GM06990 (cell line): ENCODE measurements at regions not wholly inside any gene's neighbourhood (a gene's known extent, or its start where the extent isn't known, plus 50 kb on each side); places are given as distances from the start of the nearest gene placed in this dataset.

ENCODE experiments used
- DNase-seq: peaks from one replicate; pipeline ENCODE4 v3.0.0-alpha.2; 2011; ENCODE audit not compliant: insufficient read length; ENCODE audit errors: extremely low read depth
- H3K27me3 ChIP-seq: replicated peaks from 2 replicates; pipeline ENCODE4 v1.6.0; 2011; ENCODE audit warnings: low read length; ENCODE audit not compliant: control insufficient read depth, insufficient read depth
- H3K36me3 ChIP-seq: 2 replicates; pipeline ENCODE4 v1.5.1; 2011; ENCODE audit warnings: low read length; ENCODE audit not compliant: control insufficient read depth, insufficient read depth
- H3K4me3 ChIP-seq: replicated peaks from 2 replicates; pipeline ENCODE4 v1.5.1; 2011; ENCODE audit warnings: low read depth, mild to moderate bottlenecking, control low read depth, low read length
- TF ChIP-seq, protein P1 (sequence below): IDR thresholded peaks from 2 replicates; pipeline ENCODE4 v1.5.1; 2011; ENCODE audit warnings: low read length, control low read depth, mild to moderate bottlenecking, inconsistent platforms; ENCODE audit not compliant: insufficient read depth, poor library complexity, severe bottlenecking

DNA sequence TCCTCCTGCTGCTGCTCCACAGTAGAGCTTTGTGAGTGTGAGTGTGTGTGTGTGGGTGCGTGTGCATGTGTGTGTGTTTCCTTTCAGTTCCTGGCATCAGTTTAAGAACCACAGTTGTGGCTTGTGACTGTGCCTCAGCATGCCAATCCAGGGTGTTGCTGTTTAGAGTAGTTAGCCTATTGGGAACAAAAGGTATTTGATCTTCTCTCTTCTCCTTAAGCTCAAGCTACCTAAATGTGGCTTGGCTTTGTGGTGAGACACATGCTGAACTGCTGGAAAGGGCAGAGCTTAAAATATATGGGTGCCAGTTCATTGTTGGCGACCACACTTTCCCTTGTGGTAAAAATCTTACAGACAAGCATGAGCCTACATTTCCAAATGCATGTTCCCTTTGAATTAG lies 116.6 kb upstream of the BNC2 start:
- no peak for DNase-seq
- H3K36me3 ChIP-seq: no peaks in the 10 kb centered on the region

DNA sequence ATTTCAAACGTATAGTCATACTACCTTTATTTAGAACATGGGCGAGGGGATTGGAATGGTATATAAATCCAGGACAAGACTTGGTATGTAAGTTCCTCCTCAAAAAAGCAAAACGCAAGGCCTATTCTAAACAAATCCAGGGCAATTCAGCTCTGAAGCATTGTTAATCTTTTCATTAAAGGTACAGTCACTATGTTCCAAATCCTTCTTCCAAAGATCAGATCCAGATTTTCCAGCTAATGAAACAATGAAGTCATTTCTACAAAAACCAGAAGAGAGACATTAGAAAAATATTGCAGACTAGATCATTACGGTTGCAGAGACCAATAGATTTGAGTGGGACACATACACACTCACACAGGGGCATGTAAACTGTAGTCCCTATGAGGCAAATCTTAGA lies 116.1 kb upstream of the BNC2 start:
- TF ChIP-seq, protein P1, sequence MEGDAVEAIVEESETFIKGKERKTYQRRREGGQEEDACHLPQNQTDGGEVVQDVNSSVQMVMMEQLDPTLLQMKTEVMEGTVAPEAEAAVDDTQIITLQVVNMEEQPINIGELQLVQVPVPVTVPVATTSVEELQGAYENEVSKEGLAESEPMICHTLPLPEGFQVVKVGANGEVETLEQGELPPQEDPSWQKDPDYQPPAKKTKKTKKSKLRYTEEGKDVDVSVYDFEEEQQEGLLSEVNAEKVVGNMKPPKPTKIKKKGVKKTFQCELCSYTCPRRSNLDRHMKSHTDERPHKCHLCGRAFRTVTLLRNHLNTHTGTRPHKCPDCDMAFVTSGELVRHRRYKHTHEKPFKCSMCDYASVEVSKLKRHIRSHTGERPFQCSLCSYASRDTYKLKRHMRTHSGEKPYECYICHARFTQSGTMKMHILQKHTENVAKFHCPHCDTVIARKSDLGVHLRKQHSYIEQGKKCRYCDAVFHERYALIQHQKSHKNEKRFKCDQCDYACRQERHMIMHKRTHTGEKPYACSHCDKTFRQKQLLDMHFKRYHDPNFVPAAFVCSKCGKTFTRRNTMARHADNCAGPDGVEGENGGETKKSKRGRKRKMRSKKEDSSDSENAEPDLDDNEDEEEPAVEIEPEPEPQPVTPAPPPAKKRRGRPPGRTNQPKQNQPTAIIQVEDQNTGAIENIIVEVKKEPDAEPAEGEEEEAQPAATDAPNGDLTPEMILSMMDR: no peak

More for the DNA sequence above, 116.6 kb upstream of the BNC2 start:
- H3K4me3 ChIP-seq: no peak overlapping the region
- no peaks in the 10 kb centered on the region; the same call in 1 of the 2 replicates for H3K27me3 ChIP-seq
- TF ChIP-seq, protein P1: no peak

DNA sequence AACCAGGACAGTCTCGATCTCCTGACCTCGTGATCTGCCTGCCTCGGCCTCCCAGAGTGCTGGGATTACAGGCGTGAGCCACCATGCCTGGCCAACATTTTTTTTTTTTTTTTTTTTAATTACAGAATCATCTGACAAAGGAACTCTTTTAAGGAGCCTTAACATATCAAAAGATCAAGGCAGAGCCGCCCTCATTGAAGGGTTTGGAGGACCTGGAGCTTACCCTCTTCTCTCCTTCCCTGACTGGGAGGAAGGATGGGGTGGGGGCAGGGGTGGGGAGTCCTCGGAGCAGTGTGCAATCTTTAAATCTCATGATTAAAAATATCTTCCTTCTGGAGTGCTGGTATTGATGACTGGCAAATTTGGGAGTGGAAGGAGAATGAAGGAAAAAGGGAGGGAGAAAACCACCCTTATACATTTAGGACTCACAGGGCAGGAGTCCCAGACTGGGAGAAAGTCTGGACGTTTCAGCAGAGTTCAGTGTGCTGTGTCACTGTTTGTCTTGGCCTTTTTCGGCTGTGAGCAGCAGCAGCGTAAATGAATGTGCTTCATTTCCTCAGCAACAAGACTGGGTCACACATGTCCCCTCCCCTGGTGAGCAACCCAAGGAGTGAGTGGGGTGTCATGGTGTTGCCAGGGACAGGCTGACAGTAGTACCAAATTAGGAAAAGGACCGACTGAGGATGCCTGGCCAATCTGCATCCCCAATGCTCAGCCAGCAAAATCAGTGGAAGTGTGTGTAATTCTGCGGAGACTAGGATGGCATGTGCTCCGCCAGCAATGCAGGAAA lies 115.3 kb upstream of the BNC2 start:
- TF ChIP-seq, protein P1: no peak
- H3K4me3 ChIP-seq: no peak overlapping the region
- H3K27me3 ChIP-seq: no peaks in the 10 kb centered on the region; the same call in 1 of the 2 replicates
- H3K36me3 ChIP-seq: no peaks in the 10 kb centered on the region
- DNase-seq: no peak

More for the DNA sequence above, 116.1 kb upstream of the BNC2 start:
- Histone ChIP-seq H3K27me3 (no peaks in the 10 kb centered on the region; the same call in 1 of the 2 replicates), H3K36me3 (no peaks in the 10 kb centered on the region), H3K4me3 (no peak overlapping the region)
- no peak for DNase-seq

DNA sequence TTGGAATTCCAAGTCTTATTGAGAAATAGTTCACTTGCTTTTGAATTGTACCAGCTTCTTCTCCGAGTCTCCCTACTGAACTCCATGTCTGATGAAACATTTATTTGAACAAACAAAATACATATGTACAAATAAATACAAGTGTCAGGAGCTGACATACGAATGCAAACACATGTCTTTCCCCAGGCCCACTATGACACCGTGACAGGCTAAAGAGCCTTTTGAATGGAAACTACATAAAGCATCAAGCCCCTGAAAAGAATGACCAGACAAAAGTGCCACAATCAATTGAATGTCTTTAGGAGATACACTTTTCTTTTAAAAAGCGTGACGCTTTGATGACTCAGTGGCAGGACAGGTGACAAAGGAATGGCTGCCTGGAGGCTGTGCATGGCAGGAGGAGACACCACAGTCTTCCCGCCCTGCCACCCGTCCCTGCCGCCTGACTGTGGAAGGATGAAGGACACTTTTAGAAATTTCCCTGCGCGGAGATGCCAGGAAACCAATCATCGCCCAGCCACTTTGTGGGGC lies 112.4 kb upstream of the BNC2 start:
- DNase-seq: no peak
- TF ChIP-seq, protein P1: no peak

DNA sequence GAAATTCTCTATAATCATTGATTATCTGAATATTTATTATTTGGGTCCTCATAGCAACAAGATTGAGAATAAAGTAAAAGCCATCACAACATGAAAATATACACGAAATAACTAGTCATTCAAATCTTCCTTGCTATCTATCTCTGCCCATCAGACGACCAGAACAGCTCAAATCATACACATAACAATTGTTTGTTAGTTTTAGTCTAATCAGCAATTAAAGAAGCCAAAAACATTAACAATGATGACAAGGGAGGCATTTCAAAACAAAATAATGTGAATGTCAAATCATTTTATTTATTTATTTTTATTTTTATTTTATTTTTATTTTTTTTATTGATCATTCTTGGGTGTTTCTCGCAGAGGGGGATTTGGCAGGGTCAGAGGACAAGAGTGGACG lies 106.0 kb upstream of the BNC2 start:
- TF ChIP-seq, protein P1: no peak
- Histone ChIP-seq H3K27me3 (no peaks in the 10 kb centered on the region), H3K4me3 (no peak overlapping the region), H3K36me3 (no peaks in the 10 kb centered on the region)
- DNase-seq: no peak

More for the DNA sequence above, 112.4 kb upstream of the BNC2 start:
- Histone ChIP-seq H3K4me3 (no peak overlapping the region), H3K36me3 (no peaks in the 10 kb centered on the region), H3K27me3 (no peaks in the 10 kb centered on the region)
